HG03025 (cell line): ENCODE measurements at regions not wholly inside any gene's neighbourhood (a gene's known extent, or its start where the extent isn't known, plus 50 kb on each side); places are given as distances from the start of the nearest gene placed in this dataset.

ENCODE experiments used
- ATAC-seq: cut with Tn5 transposase; IDR thresholded peaks from one replicate; pipeline ENCODE4 v1.9.1; 2021; ENCODE audit warnings: mild to moderate bottlenecking, moderate library complexity; ENCODE audit not compliant: unreplicated experiment, low FRiP score

GRCh38 chr11:79564288-79564925 lies 123.6 kb upstream of the TENM4 start:
- ATAC-seq: no peak

- no peak for ATAC-seq
Observed at GRCh38 chr11:79561496-79561895, 120.7 kb upstream of the TENM4 start.

GRCh38 chr11:79550809-79551208 lies 110.0 kb upstream of the TENM4 start:
- ATAC-seq: no peak

- ATAC-seq: no peak
Observed at GRCh38 chr11:79547256-79547655, 106.4 kb upstream of the TENM4 start.

- no peak for ATAC-seq
Observed at GRCh38 chr11:79546351-79546750, 105.5 kb upstream of the TENM4 start.

GRCh38 chr11:79544361-79544760 lies 103.5 kb upstream of the TENM4 start:
- no peak for ATAC-seq

- ATAC-seq: no peak
Observed at GRCh38 chr11:79543101-79543500, 102.3 kb upstream of the TENM4 start.

- no peak for ATAC-seq
Observed at GRCh38 chr11:79541466-79541865, 100.6 kb upstream of the TENM4 start.

GRCh38 chr11:79538775-79539174 lies 97.9 kb upstream of the TENM4 start:
- ATAC-seq: no peak

GRCh38 chr11:79536155-79536917 lies 95.5 kb upstream of the TENM4 start:
- no peak for ATAC-seq

- ATAC-seq: no peak
Observed at GRCh38 chr11:79535606-79536005, 94.8 kb upstream of the TENM4 start.

- no peak for ATAC-seq
Observed at GRCh38 chr11:79525257-79525656, 84.4 kb upstream of the TENM4 start.

- ATAC-seq: no peak
Observed at GRCh38 chr11:79522626-79523025, 81.8 kb upstream of the TENM4 start.

GRCh38 chr11:79520086-79520485 lies 79.3 kb upstream of the TENM4 start:
- no peak for ATAC-seq

- no peak for ATAC-seq
Observed at GRCh38 chr11:79515781-79516180, 75.0 kb upstream of the TENM4 start.

GRCh38 chr11:79514695-79515094 lies 73.9 kb upstream of the TENM4 start:
- ATAC-seq: no peak

GRCh38 chr11:79514290-79514689 lies 73.5 kb upstream of the TENM4 start:
- ATAC-seq: no peak

GRCh38 chr11:79512706-79513469 lies 72.1 kb upstream of the TENM4 start:
- ATAC-seq: no peak

- ATAC-seq: no peak
Observed at GRCh38 chr11:79510960-79511359, 70.1 kb upstream of the TENM4 start.

- no peak for ATAC-seq
Observed at GRCh38 chr11:79508461-79508860, 67.6 kb upstream of the TENM4 start.

GRCh38 chr11:79507706-79508105 lies 66.9 kb upstream of the TENM4 start:
- no peak for ATAC-seq
